Prostate gland (tissue), 2 donors: ENCODE measurements at regions not wholly inside any gene's neighbourhood (a gene's known extent, or its start where the extent isn't known, plus 50 kb on each side); places are given as distances from the start of the nearest gene placed in this dataset.

Experiments used
- DNase-seq: peaks from one replicate; pipeline ENCODE4 v3.0.0-alpha.2; 2019; ENCODE audit warnings: low spot score
- H3K27ac ChIP-seq, 2 donors: fragments of 200-600 bp; sonication (generic); 2 replicates each; pipeline ENCODE4 v1.5.1; 2017 to 2019
- H3K27me3 ChIP-seq: fragments of 200-600 bp; sonication (generic); replicated peaks from 2 replicates; pipeline ENCODE4 v1.5.1; 2019; ENCODE audit not compliant: insufficient read depth
- H3K36me3 ChIP-seq, 2 donors: fragments of 200-600 bp; sonication (generic); 1 replicate in 1 of 2; 2 replicates in 1 of 2; pipeline versions ENCODE4 v1.5.1 to v1.8.1; 2017 to 2019
- H3K4me1 ChIP-seq: fragments of 200-600 bp; sonication (generic); replicated peaks from 2 replicates; pipeline ENCODE4 v1.5.1; 2019
- H3K4me3 ChIP-seq, 2 donors: fragments of 200-600 bp; sonication (generic); 2 replicates each; pipeline ENCODE4 v1.5.1; 2017 to 2019
- H3K9me3 ChIP-seq: fragments of 200-600 bp; sonication (generic); 2 replicates; pipeline ENCODE4 v1.5.1; 2017
- POLR2A ChIP-seq: fragments of 450-650 bp; IDR thresholded peaks from one replicate; pipeline ENCODE4 v1.6.1; 2016; ENCODE audit warnings: antibody characterized with exemption, mild to moderate bottlenecking
- POLR2AphosphoS5 ChIP-seq: sonication (generic); formaldehyde crosslinking; IDR thresholded peaks from one replicate; pipeline ENCODE4 v1.6.1; 2017; ENCODE audit warnings: antibody characterized with exemption
- WGBS: methylation state at CpG from one replicate; pipeline ENCODE4 v1.1.5; 2018; 5-methylcytosine and 5-hydroxymethylcytosine counted together
- intact Hi-C: fragments of 100-400 bp; cut with DNase I; formaldehyde crosslinking; loops from one replicate; pipeline ENCODE4 v1.14.2; 2022
- TF ChIP-seq, protein P1 (sequence below), 4 experiments: fragments of 200-600 bp in 2 of 4; fragments of 450-650 bp in 2 of 4; sonication (generic) in 2 of 4; IDR thresholded peaks; 1 replicate in 3 of 4; 2 replicates in 1 of 4; pipeline ENCODE4 v1.5.1; 2016 to 2019; ENCODE audit warnings: antibody characterized with exemption in 4 of 4, mild to moderate bottlenecking in 2 of 4, moderate library complexity in 2 of 4

DNA sequence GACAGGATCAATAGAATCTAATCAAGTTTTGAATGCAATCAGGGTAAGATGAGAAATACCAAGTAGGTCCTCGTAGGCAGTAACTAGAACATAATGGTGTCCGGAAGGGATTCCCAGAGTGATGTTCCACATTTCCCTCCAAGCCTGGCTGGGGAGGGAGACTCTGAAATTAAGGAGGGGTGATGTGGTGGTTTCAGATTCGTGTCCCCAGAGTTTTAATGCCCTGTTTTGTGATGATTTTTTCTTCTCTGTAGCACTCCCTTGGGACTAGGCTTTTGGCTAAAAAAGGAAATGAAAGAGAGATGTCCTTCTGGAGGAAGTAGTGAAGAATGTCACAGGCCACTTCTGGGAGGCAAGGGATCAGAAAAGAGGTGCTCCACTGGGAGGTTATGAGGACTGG lies 108.3 kb upstream of the CACNA2D3 start:
- intact Hi-C loops, result no loop called here
- TF ChIP-seq, protein P1, sequence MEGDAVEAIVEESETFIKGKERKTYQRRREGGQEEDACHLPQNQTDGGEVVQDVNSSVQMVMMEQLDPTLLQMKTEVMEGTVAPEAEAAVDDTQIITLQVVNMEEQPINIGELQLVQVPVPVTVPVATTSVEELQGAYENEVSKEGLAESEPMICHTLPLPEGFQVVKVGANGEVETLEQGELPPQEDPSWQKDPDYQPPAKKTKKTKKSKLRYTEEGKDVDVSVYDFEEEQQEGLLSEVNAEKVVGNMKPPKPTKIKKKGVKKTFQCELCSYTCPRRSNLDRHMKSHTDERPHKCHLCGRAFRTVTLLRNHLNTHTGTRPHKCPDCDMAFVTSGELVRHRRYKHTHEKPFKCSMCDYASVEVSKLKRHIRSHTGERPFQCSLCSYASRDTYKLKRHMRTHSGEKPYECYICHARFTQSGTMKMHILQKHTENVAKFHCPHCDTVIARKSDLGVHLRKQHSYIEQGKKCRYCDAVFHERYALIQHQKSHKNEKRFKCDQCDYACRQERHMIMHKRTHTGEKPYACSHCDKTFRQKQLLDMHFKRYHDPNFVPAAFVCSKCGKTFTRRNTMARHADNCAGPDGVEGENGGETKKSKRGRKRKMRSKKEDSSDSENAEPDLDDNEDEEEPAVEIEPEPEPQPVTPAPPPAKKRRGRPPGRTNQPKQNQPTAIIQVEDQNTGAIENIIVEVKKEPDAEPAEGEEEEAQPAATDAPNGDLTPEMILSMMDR (IDR thresholded peaks at IDR 0.05), result no peak
- TF ChIP-seq POLR2AphosphoS5 (no peak), POLR2A (no peak)
- 57% methylated on average over 3 of the region's 3 CpGs for WGBS

DNA sequence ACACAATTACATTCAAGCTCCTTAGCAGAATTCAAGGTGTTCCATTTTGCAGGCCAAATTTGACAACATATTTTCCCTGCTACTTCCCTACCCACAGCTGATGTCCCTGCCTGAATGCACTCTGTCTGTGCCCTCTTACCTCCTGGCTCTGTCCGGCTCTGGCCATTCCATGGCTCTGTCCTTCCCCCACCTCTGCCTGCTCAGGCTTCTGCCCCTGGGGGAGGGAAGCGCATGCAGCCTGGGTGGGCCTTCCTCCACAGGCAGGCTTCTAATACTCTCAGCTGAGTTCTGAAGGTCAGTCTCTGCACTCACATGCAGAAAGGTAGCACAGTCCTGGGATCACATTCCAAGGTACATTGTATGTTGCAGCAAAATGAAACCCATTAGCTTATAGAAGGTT lies 113.6 kb upstream of the CACNA2D3 start:
- intact Hi-C loops, result no loop called here
- Histone ChIP-seq H3K4me1 (no peaks in the 10 kb centered on the region), H3K27ac (no peak overlapping the region), H3K9me3 (no peaks in the 10 kb centered on the region), H3K4me3 (no peak overlapping the region), H3K27me3 (no peaks in the 10 kb centered on the region), H3K36me3 (no peaks in the 10 kb centered on the region)
- DNase-seq, result no peak
- 72% methylated on average over 2 of the region's 2 CpGs for WGBS
- TF ChIP-seq POLR2A, result no peak
- TF ChIP-seq POLR2AphosphoS5, result no peak
- TF ChIP-seq, protein P1 (IDR thresholded peaks at IDR 0.05), result no peak

More for the DNA sequence above, 108.3 kb upstream of the CACNA2D3 start:
- H3K27me3 ChIP-seq, result no peaks in the 10 kb centered on the region
- no peaks in the 10 kb centered on the region for H3K4me1 ChIP-seq
- no peaks in the 10 kb centered on the region for H3K36me3 ChIP-seq
- no peaks in the 10 kb centered on the region for H3K9me3 ChIP-seq
- no peak overlapping the region for H3K27ac ChIP-seq
- no peak overlapping the region for H3K4me3 ChIP-seq
- DNase-seq, result no peak

GRCh38 chr3:54008099-54008498 lies 114.3 kb upstream of the CACNA2D3 start:
- H3K4me3 ChIP-seq, result no peak overlapping the region
- H3K36me3 ChIP-seq, result no peaks in the 10 kb centered on the region
- intact Hi-C loops, result no loop called here
- DNase-seq, result no peak
- H3K4me1 ChIP-seq, result no peaks in the 10 kb centered on the region
- H3K27ac ChIP-seq, result no peak overlapping the region
- no peaks in the 10 kb centered on the region for H3K27me3 ChIP-seq
- TF ChIP-seq POLR2AphosphoS5, result no peak
- TF ChIP-seq, protein P1 (IDR thresholded peaks at IDR 0.05), result no peak
- no peak for TF ChIP-seq POLR2A
- 63% methylated on average over 6 of the region's 6 CpGs for WGBS
- H3K9me3 ChIP-seq, result no peaks in the 10 kb centered on the region

DNA sequence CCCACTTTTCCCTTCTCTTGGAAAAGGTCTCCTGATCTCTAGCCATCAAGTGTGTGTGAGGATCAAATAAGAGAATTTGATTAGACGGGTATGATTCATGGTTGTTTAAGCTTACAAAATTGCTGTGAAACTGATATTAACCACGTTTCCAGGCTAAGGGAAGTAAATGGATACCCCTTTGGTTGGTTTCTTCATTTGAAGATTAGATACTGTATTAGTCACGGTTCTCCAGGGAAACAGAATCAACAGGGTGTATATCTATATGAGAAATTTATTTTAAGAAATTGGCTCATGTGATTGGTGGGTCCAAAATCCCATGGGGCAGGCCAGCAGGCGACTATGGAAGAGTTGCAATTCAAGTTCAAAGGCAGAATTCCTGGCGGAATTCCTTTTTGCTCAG lies 112.7 kb upstream of the SELENOK start:
- no peaks in the 10 kb centered on the region for H3K27me3 ChIP-seq
- no peaks in the 10 kb centered on the region for H3K36me3 ChIP-seq
- H3K4me3 ChIP-seq, result no peak overlapping the region
- no peak overlapping the region for H3K27ac ChIP-seq
- no peaks in the 10 kb centered on the region for H3K4me1 ChIP-seq
- intact Hi-C loops, result no loop called here
- WGBS, result 91% methylated on average over 5 of the region's 5 CpGs
- H3K9me3 ChIP-seq, result no peaks in the 10 kb centered on the region
- DNase-seq, result no peak
- TF ChIP-seq, protein P1 (IDR thresholded peaks at IDR 0.05), result no peak
- no peak for TF ChIP-seq POLR2A
- no peak for TF ChIP-seq POLR2AphosphoS5

- H3K4me1 ChIP-seq, result no peaks in the 10 kb centered on the region
- no peaks in the 10 kb centered on the region for H3K27me3 ChIP-seq
- no peak overlapping the region for H3K4me3 ChIP-seq
- intact Hi-C loops, result no loop called here
- DNase-seq, result no peak
- no peaks in the 10 kb centered on the region for H3K36me3 ChIP-seq
- no peak overlapping the region for H3K27ac ChIP-seq
- WGBS, result 80% methylated on average over 9 of the region's 9 CpGs
- H3K9me3 ChIP-seq, result no peaks in the 10 kb centered on the region
- no peak for TF ChIP-seq POLR2A
- TF ChIP-seq, protein P1 (IDR thresholded peaks at IDR 0.05), result no peak
- no peak for TF ChIP-seq POLR2AphosphoS5
These were observed 111.5 kb upstream of the SELENOK start for GRCh38 chr3:54003136-54003535.
